Activated T-cell treated with anti-CD3 and anti-CD28 coated beads for 48 hours (primary cell): ENCODE measurements at regions not wholly inside any gene's neighbourhood (a gene's known extent, or its start where the extent isn't known, plus 50 kb on each side); places are given as distances from the start of the nearest gene placed in this dataset.
"Not testable (repeated sequence)": the region's sequence is repeated elsewhere in the genome, so short reads cannot be mapped to it uniquely, and the experiment has no call there.

Experiments used
- DNase-seq: peaks from one replicate; pipeline ENCODE4 v3.0.0-alpha.2; 2020; ENCODE audit warnings: low read depth

GRCh38 chr3:197368330-197368729 lies 69.9 kb upstream of the DLG1 start:
- no peak for DNase-seq

GRCh38 chr3:197367081-197367780 lies 68.8 kb upstream of the DLG1 start:
- no peak for DNase-seq

GRCh38 chr3:197366301-197367044 lies 68.1 kb upstream of the DLG1 start:
- DNase-seq, result no peak

GRCh38 chr3:197365586-197365985 lies 67.2 kb upstream of the DLG1 start:
- no peak for DNase-seq

GRCh38 chr3:197364410-197365071 lies 66.1 kb upstream of the DLG1 start:
- DNase-seq, result no peak

GRCh38 chr3:197363553-197364409 lies 65.4 kb upstream of the DLG1 start:
- no peak for DNase-seq

- DNase-seq, result no peak
Measured at GRCh38 chr3:197362081-197362480, 63.7 kb upstream of the DLG1 start.

- not testable (repeated sequence) for DNase-seq
Measured at GRCh38 chr3:197360095-197360494, 61.7 kb upstream of the DLG1 start.

GRCh38 chr3:197359476-197359875 lies 61.1 kb upstream of the DLG1 start:
- DNase-seq, result not testable (repeated sequence)

GRCh38 chr3:197356741-197357140 lies 58.3 kb upstream of the DLG1 start:
- DNase-seq, result no peak

- no peak for DNase-seq
Measured at GRCh38 chr3:197356275-197356674, 57.9 kb upstream of the DLG1 start.

- DNase-seq, result no peak
Measured at GRCh38 chr3:197355713-197356112, 57.3 kb upstream of the DLG1 start.

- no peak for DNase-seq
Measured at GRCh38 chr3:197354568-197355001, 56.2 kb upstream of the DLG1 start.

- DNase-seq, result no peak
Measured at GRCh38 chr3:197353867-197354567, 55.6 kb upstream of the DLG1 start.

GRCh38 chr3:197353001-197353866 lies 54.8 kb upstream of the DLG1 start:
- DNase-seq, result no peak

GRCh38 chr3:197352382-197352781 lies 54.0 kb upstream of the DLG1 start:
- no peak for DNase-seq

GRCh38 chr3:197350446-197350845 lies 52.0 kb upstream of the DLG1 start:
- no peak for DNase-seq

GRCh38 chr3:197349368-197349767 lies 51.0 kb upstream of the DLG1 start:
- DNase-seq, result no peak
